ENCODE measurements at regions not wholly inside any gene's neighbourhood (a gene's known extent, or its start where the extent isn't known, plus 50 kb on each side); places are given as distances from the start of the nearest gene placed in this dataset.
"Not testable (repeated sequence)": the region's sequence is repeated elsewhere in the genome, so short reads cannot be mapped to it uniquely, and the experiment has no call there.

GRCh38 chr2:147424766-147425165 lies 420.1 kb upstream of the ACVR2A start:
- no peaks in the 10 kb centered on the region for H3K27me3 ChIP-seq (ENCODE audit: insufficient read depth, low read depth, severe bottlenecking)
- no peak for DNase-seq
- no peak overlapping the region for H3K4me3 ChIP-seq (ENCODE audit: low read depth, low read length)
- H3K27ac ChIP-seq: no peak overlapping the region
- TF ChIP-seq, protein P1, sequence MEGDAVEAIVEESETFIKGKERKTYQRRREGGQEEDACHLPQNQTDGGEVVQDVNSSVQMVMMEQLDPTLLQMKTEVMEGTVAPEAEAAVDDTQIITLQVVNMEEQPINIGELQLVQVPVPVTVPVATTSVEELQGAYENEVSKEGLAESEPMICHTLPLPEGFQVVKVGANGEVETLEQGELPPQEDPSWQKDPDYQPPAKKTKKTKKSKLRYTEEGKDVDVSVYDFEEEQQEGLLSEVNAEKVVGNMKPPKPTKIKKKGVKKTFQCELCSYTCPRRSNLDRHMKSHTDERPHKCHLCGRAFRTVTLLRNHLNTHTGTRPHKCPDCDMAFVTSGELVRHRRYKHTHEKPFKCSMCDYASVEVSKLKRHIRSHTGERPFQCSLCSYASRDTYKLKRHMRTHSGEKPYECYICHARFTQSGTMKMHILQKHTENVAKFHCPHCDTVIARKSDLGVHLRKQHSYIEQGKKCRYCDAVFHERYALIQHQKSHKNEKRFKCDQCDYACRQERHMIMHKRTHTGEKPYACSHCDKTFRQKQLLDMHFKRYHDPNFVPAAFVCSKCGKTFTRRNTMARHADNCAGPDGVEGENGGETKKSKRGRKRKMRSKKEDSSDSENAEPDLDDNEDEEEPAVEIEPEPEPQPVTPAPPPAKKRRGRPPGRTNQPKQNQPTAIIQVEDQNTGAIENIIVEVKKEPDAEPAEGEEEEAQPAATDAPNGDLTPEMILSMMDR (IDR thresholded peaks at IDR 0.05; ENCODE audit: low read depth, low read length): no peak
- no peaks in the 10 kb centered on the region for H3K9me3 ChIP-seq (ENCODE audit: severe bottlenecking)
- H3K36me3 ChIP-seq: no peaks in the 10 kb centered on the region

DNA sequence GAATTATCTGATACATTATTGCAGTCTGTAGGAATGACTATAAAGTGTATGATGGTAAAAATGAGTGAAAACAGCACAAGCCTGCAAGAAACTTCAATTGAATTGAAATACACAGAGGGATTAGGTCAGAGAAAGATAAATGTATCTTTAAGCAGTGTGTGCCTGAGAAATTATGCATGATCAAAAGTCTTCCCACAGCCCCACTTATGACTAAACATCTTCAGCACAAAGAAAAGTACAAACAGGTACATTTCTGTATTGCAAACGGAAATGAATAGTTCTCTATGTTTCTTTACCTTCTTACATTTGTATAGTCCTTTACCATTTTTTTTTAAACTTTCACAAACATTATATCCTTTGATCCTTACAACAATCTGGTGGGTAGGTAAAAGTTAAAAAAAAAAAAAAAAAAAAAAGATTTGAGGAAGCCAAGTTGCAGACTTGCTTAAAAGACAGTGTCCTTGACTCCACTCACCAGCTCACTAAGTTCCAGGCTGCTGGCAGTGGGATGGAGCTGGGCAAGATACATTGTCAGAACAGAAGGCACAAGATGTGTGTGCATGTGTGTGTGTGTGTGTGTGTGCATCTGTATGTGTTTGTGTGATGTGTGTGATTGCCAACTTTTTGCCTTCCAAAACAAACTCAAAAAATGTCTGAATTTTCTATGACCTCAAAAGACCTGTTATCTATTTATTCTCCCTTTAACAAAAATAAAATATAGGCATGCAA lies 423.7 kb upstream of the ACVR2A start:
- TF ChIP-seq, protein P1 (IDR thresholded peaks at IDR 0.05; ENCODE audit: low read depth, low read length): no peak
- no peak for DNase-seq
- Histone ChIP-seq H3K36me3 (no peaks in the 10 kb centered on the region), H3K27ac (no peak overlapping the region), H3K9me3 (ENCODE audit: severe bottlenecking) (no peaks in the 10 kb centered on the region), H3K4me3 (ENCODE audit: low read depth, low read length) (no peak overlapping the region), H3K27me3 (ENCODE audit: insufficient read depth, low read depth, severe bottlenecking) (no peaks in the 10 kb centered on the region)

- H3K27ac ChIP-seq: no peak overlapping the region
- H3K36me3 ChIP-seq: no peaks in the 10 kb centered on the region
- H3K9me3 ChIP-seq (ENCODE audit: severe bottlenecking): no peaks in the 10 kb centered on the region
- no peaks in the 10 kb centered on the region for H3K27me3 ChIP-seq (ENCODE audit: insufficient read depth, low read depth, severe bottlenecking)
- DNase-seq: no peak
- H3K4me3 ChIP-seq (ENCODE audit: low read depth, low read length): no peak overlapping the region
- TF ChIP-seq, protein P1 (IDR thresholded peaks at IDR 0.05; ENCODE audit: low read depth, low read length): no peak
These were observed 424.3 kb upstream of the ACVR2A start for GRCh38 chr2:147420517-147420916.

GRCh38 chr2:147416099-147416498 lies 428.7 kb upstream of the ACVR2A start:
- Histone ChIP-seq H3K9me3 (ENCODE audit: severe bottlenecking) (no peaks in the 10 kb centered on the region), H3K4me3 (ENCODE audit: low read depth, low read length) (no peak overlapping the region), H3K36me3 (no peaks in the 10 kb centered on the region), H3K27me3 (ENCODE audit: insufficient read depth, low read depth, severe bottlenecking) (no peaks in the 10 kb centered on the region), H3K27ac (no peak overlapping the region)
- TF ChIP-seq, protein P1 (IDR thresholded peaks at IDR 0.05; ENCODE audit: low read depth, low read length): no peak
- no peak for DNase-seq

DNA sequence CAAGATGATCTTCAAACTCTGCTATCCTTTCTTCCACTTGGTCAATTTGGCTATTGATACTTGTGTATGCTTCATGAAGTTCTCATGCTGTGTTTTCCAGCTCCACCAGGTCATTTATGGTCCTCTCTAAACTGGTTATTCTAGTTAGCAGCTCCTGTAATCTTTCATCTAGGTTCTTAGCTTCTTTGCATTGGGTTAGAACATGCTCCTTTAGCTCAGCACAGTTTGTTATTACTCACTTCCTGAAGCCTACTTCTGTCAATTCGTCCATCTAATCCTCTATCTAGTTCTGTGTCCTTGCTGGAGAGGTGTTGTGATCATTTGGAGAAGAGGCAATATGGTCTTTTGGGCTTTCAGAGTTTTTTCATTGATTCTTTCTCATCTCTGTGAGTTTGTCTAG lies 430.2 kb upstream of the ACVR2A start:
- H3K4me3 ChIP-seq (ENCODE audit: low read depth, low read length); H3K27me3 ChIP-seq (ENCODE audit: insufficient read depth, low read depth, severe bottlenecking): not testable (repeated sequence)

GRCh38 chr2:147408357-147408756 lies 436.5 kb upstream of the ACVR2A start:
- Histone ChIP-seq H3K9me3 (ENCODE audit: severe bottlenecking) (no peaks in the 10 kb centered on the region), H3K4me3 (ENCODE audit: low read depth, low read length) (no peak overlapping the region), H3K27ac (no peak overlapping the region), H3K27me3 (ENCODE audit: insufficient read depth, low read depth, severe bottlenecking) (no peaks in the 10 kb centered on the region), H3K36me3 (no peaks in the 10 kb centered on the region)
- TF ChIP-seq, protein P1 (IDR thresholded peaks at IDR 0.05; ENCODE audit: low read depth, low read length): no peak
- no peak for DNase-seq

More for the DNA sequence above, 430.2 kb upstream of the ACVR2A start:
- not testable (repeated sequence) for H3K9me3 ChIP-seq (ENCODE audit: severe bottlenecking); DNase-seq; H3K27ac ChIP-seq; H3K36me3 ChIP-seq

Data from WERI-Rb-1 (cell line).